H1 (cell line): ENCODE measurements at regions not wholly inside any gene's neighbourhood (a gene's known extent, or its start where the extent isn't known, plus 50 kb on each side); places are given as distances from the start of the nearest gene placed in this dataset.
A peak's percentile ranks its signal among the peaks of the same experiment; 100 is the strongest.

Source experiments
- CTCF ChIA-PET: fragments of 300-600 bp; sonication (Branson Sonifier 250); formaldehyde crosslinking; loops from one replicate; lab custom pipeline; 2021; ENCODE audit not compliant: partially characterized antibody; lab: Charles Lee
- POLR2A ChIA-PET: fragments of 300-600 bp; sonication (Branson Sonifier 250); formaldehyde crosslinking; loops from one replicate; lab custom pipeline; 2021; ENCODE audit warnings: inconsistent platforms; ENCODE audit not compliant: partially characterized antibody; lab: Charles Lee
- DNase-seq, 2 experiments: peaks; one replicate each; pipeline versions ENCODE4 v3.0.0 to v3.0.0-alpha.2; 2010 to 2022; ENCODE audit warnings: low spot score in 2 of 2, low read depth in 1 of 2, mixed read lengths in 1 of 2
- FAIRE-seq: peaks from 2 replicates; lab custom pipeline; 2011; peaks lifted over from hg19 to GRCh38; lab: Jason Lieb, UNC
- H2AFZ ChIP-seq: 2 replicates; pipeline ENCODE4 v1.8.1; 2012; ENCODE audit warnings: low read length, inconsistent platforms
- H2AK5ac ChIP-seq: 2 replicates; pipeline ENCODE4 v1.6.1; 2013; ENCODE audit warnings: low read depth, low read length
- H2BK120ac ChIP-seq: replicated peaks from 2 replicates; pipeline ENCODE3; 2013; ENCODE audit warnings: low read depth, low read length, inconsistent platforms
- H2BK12ac ChIP-seq: 2 replicates; pipeline ENCODE4 v1.6.1; 2013; ENCODE audit warnings: low read depth, low read length
- H2BK15ac ChIP-seq: 2 replicates; pipeline ENCODE4 v1.6.1; 2013; ENCODE audit warnings: low read length
- H2BK20ac ChIP-seq: 2 replicates; pipeline ENCODE4 v1.6.1; 2013; ENCODE audit warnings: low read length
- H2BK5ac ChIP-seq: 2 replicates; pipeline ENCODE4 v1.6.1; 2013; ENCODE audit warnings: low read depth, low read length
- H3K14ac ChIP-seq: 2 replicates; pipeline ENCODE4 v1.6.1; 2013; ENCODE audit warnings: inconsistent platforms; ENCODE audit not compliant: insufficient read length
- H3K18ac ChIP-seq: 2 replicates; pipeline ENCODE4 v1.6.1; 2013; ENCODE audit warnings: low read length; ENCODE audit errors: extremely low read depth
- H3K23ac ChIP-seq: 2 replicates; pipeline ENCODE4 v1.6.1; 2013; ENCODE audit warnings: inconsistent platforms; ENCODE audit not compliant: insufficient read length
- H3K23me2 ChIP-seq: 2 replicates; pipeline ENCODE4 v1.6.1; 2013; ENCODE audit warnings: low read depth, low read length
- H3K27ac ChIP-seq: 2 replicates; pipeline ENCODE4 v1.6.1; 2011; ENCODE audit warnings: low read depth, low read length, inconsistent platforms
- H3K27me3 ChIP-seq, 4 experiments: replicated peaks in 1 of 4; 1 replicate in 1 of 4; 2 replicates in 3 of 4; pipeline versions ENCODE4 v1.6.1 to v1.8.1; 2011 to 2013; ENCODE audit warnings: low read length in 3 of 4, mild to moderate bottlenecking in 3 of 4, inconsistent platforms in 2 of 4, mixed read lengths in 2 of 4, moderate library complexity in 1 of 4; ENCODE audit not compliant: control insufficient read depth in 3 of 4, insufficient read depth in 3 of 4; ENCODE audit errors: extremely low read depth in 1 of 4
- H3K36me3 ChIP-seq, 4 experiments: 2 replicates each; pipeline versions ENCODE4 v1.6.1 to v1.8.1; 2011 to 2013; ENCODE audit warnings: mild to moderate bottlenecking in 4 of 4, low read length in 3 of 4, moderate library complexity in 2 of 4, control low read depth in 1 of 4, inconsistent platforms in 1 of 4; ENCODE audit not compliant: insufficient read depth in 4 of 4, control insufficient read depth in 2 of 4
- H3K4ac ChIP-seq: replicated peaks from 2 replicates; pipeline ENCODE3; 2013; ENCODE audit warnings: low read length, low read depth, mixed read lengths, inconsistent platforms; ENCODE audit not compliant: insufficient read length
- H3K4me1 ChIP-seq, 4 experiments: replicated peaks in 1 of 4; 1 replicate in 1 of 4; 2 replicates in 3 of 4; pipeline versions ENCODE4 v1.6.1 to v1.8.1; 2011 to 2013; ENCODE audit warnings: low read length in 3 of 4, inconsistent platforms in 2 of 4, mixed read lengths in 1 of 4; ENCODE audit not compliant: insufficient read depth in 4 of 4, control insufficient read depth in 3 of 4
- H3K4me2 ChIP-seq, 2 experiments: 2 replicates each; pipeline versions ENCODE4 v1.6.1 to v1.8.1; 2011 to 2013; ENCODE audit warnings: low read depth in 2 of 2, low read length in 2 of 2, control low read depth in 1 of 2, inconsistent platforms in 1 of 2, mild to moderate bottlenecking in 1 of 2; ENCODE audit not compliant: insufficient read depth in 1 of 2
- H3K4me3 ChIP-seq, 4 experiments: fragments of 200-600, 300-600 bp in 1 of 4; sonication (generic), shearing (Covaris generic), sonication (Bioruptor Twin) in 1 of 4; 2 replicates each; pipeline versions ENCODE4 v1.5.1 to v1.8.1; 2011 to 2016; ENCODE audit warnings: low read length in 4 of 4, low read depth in 3 of 4, control low read depth in 2 of 4, inconsistent platforms in 2 of 4, mild to moderate bottlenecking in 2 of 4, mixed read lengths in 1 of 4, moderate library complexity in 1 of 4; ENCODE audit not compliant: insufficient read depth in 2 of 4; ENCODE audit errors: extremely low read depth in 1 of 4
- H3K56ac ChIP-seq: replicated peaks from 2 replicates; pipeline ENCODE3; 2013; ENCODE audit warnings: low read depth, mild to moderate bottlenecking, mixed read lengths, low read length, inconsistent platforms; ENCODE audit not compliant: insufficient read length
- H3K79me1 ChIP-seq: 2 replicates; pipeline ENCODE4 v1.6.1; 2013; ENCODE audit warnings: low read depth, low read length, control low read depth
- H3K79me2 ChIP-seq, 2 experiments: 2 replicates each; pipeline versions ENCODE4 v1.6.1 to v1.8.1; 2012 to 2013; ENCODE audit warnings: low read length in 2 of 2, mild to moderate bottlenecking in 2 of 2, inconsistent platforms in 1 of 2; ENCODE audit not compliant: insufficient read depth in 2 of 2, control insufficient read depth in 1 of 2
- H3K9ac ChIP-seq, 4 experiments: replicated peaks in 1 of 4; 1 replicate in 1 of 4; 2 replicates in 3 of 4; pipeline versions ENCODE4 v1.6.1 to v1.8.1; 2011 to 2013; ENCODE audit warnings: low read depth in 3 of 4, low read length in 3 of 4, control low read depth in 2 of 4, mild to moderate bottlenecking in 2 of 4, moderate library complexity in 2 of 4, inconsistent platforms in 1 of 4; ENCODE audit errors: extremely low read depth in 1 of 4
- H3K9me3 ChIP-seq, 2 experiments: 2 replicates each; pipeline versions ENCODE4 v1.6.1 to v1.8.1; 2012 to 2013; ENCODE audit warnings: mild to moderate bottlenecking in 2 of 2, moderate library complexity in 2 of 2, control low read depth in 1 of 2, inconsistent platforms in 1 of 2, low read depth in 1 of 2, low read length in 1 of 2, mixed read lengths in 1 of 2; ENCODE audit not compliant: insufficient read depth in 2 of 2
- H4K20me1 ChIP-seq, 2 experiments: replicated peaks in 1 of 2; 2 replicates each; pipeline versions ENCODE3 to v1.8.1; 2011 to 2013; ENCODE audit warnings: inconsistent platforms in 2 of 2, low read length in 2 of 2, mild to moderate bottlenecking in 1 of 2; ENCODE audit not compliant: insufficient read depth in 2 of 2, control insufficient read depth in 1 of 2
- H4K5ac ChIP-seq: 2 replicates; pipeline ENCODE4 v1.6.1; 2013; ENCODE audit warnings: low read length, low read depth, mixed read lengths, inconsistent platforms; ENCODE audit not compliant: insufficient read length
- H4K8ac ChIP-seq: 2 replicates; pipeline ENCODE4 v1.8.0; 2013; ENCODE audit warnings: mild to moderate bottlenecking, moderate library complexity, low read length, inconsistent platforms; ENCODE audit not compliant: insufficient read depth; ENCODE audit errors: extremely low read depth
- H4K91ac ChIP-seq: replicated peaks from 2 replicates; pipeline ENCODE3; 2013; ENCODE audit warnings: low read length, mixed read lengths, inconsistent platforms; ENCODE audit not compliant: insufficient read length
- BCL11A ChIP-seq, 2 experiments: IDR thresholded peaks; one replicate each; pipeline ENCODE4 v1.6.1; 2011; ENCODE audit warnings: low read depth in 2 of 2, low read length in 2 of 2, mild to moderate bottlenecking in 2 of 2
- CEBPB ChIP-seq: IDR thresholded peaks from 2 replicates; pipeline ENCODE4 v1.6.1; 2012; ENCODE audit warnings: low read depth, low read length
- KDM1A ChIP-seq: fragments of 200-600, 300-600 bp; sonication (generic); IDR thresholded peaks from 2 replicates; pipeline ENCODE4 v1.7.1; 2016; ENCODE audit warnings: mild to moderate bottlenecking, low read length, borderline replicate concordance
- NANOG ChIP-seq: IDR thresholded peaks from 2 replicates; pipeline ENCODE4 v1.6.1; 2011; ENCODE audit warnings: low read length, low read depth, mild to moderate bottlenecking, inconsistent platforms; ENCODE audit not compliant: insufficient read depth, poor library complexity, severe bottlenecking
- PHF8 ChIP-seq: fragments of 200-600 bp; sonication (generic); conservative IDR thresholded peaks from 2 replicates; pipeline ENCODE4 v1.7.1; 2012; ENCODE audit warnings: low read depth, mild to moderate bottlenecking, inconsistent platforms, low read length, moderate library complexity
- POLR2AphosphoS5 ChIP-seq: IDR thresholded peaks from 2 replicates; pipeline ENCODE4 v1.6.1; 2011; ENCODE audit warnings: low read depth, low read length
- RXRA ChIP-seq: IDR thresholded peaks from 2 replicates; pipeline ENCODE4 v1.6.1; 2011; ENCODE audit warnings: low read depth, mild to moderate bottlenecking, low read length, moderate library complexity; ENCODE audit not compliant: insufficient read depth
- SIRT6 ChIP-seq: IDR thresholded peaks from one replicate; pipeline ENCODE4 v1.7.1; 2012; ENCODE audit warnings: low read length, inconsistent platforms
- SIX5 ChIP-seq: IDR thresholded peaks from 2 replicates; pipeline ENCODE4 v1.6.1; 2011; ENCODE audit warnings: mild to moderate bottlenecking, low read depth, low read length
- SP4 ChIP-seq: IDR thresholded peaks from 2 replicates; pipeline ENCODE4 v1.6.1; 2012; ENCODE audit warnings: low read length, inconsistent platforms
- SUZ12 ChIP-seq: fragments of 200-600 bp; sonication (generic); IDR thresholded peaks from 2 replicates; pipeline ENCODE4 v1.6.1; 2012; ENCODE audit warnings: mild to moderate bottlenecking, inconsistent platforms, low read length, moderate library complexity, mixed read lengths
- WGBS, 2 experiments: shearing (Covaris generic) in 1 of 2; methylation state at CpG; one replicate each; pipeline versions ENCODE4 v1.1.6 to v1.1.7; 2013 to 2015; ENCODE audit warnings: low lambda C conversion rate in 2 of 2, mixed read lengths in 2 of 2, inconsistent platforms in 1 of 2, low coverage in 1 of 2, missing lambda C conversion rate in 1 of 2; ENCODE audit not compliant: insufficient replicate concordance in 2 of 2, insufficient coverage in 1 of 2, insufficient read length in 1 of 2; ENCODE audit errors: extremely low coverage in 1 of 2, missing lambda C conversion rate in 1 of 2; 5-methylcytosine and 5-hydroxymethylcytosine counted together

- no peak overlapping the region for H3K4me2 ChIP-seq
- no peak overlapping the region for H3K23ac ChIP-seq
- H2AK5ac ChIP-seq = no peak overlapping the region
- H3K9me3 ChIP-seq = no peaks in the 10 kb centered on the region
- H3K18ac ChIP-seq = no peak overlapping the region
- H4K8ac ChIP-seq = no peak overlapping the region
- no peak overlapping the region for H3K4me3 ChIP-seq
- no peak overlapping the region for H2BK120ac ChIP-seq
- no peaks in the 10 kb centered on the region for H3K79me2 ChIP-seq
- no peak overlapping the region for H3K27ac ChIP-seq
- H3K4ac ChIP-seq = no peak overlapping the region
- H2BK20ac ChIP-seq = no peak overlapping the region
- ChIA-PET CTCF (interaction anchor here (1.0 to 1.3 kb wide), 3 partner anchors 14 to 129 kb away, joined by 3 read pairs; no protein-coding TSS in a partner anchor), POLR2A (no interaction called here)
- WGBS, 2 experiments = 90% methylated on average over 2 of the region's 2 CpGs; no CpG with 5 or more reads in 1 of the 2 experiments
- H3K23me2 ChIP-seq = no peaks in the 10 kb centered on the region
- H2BK5ac ChIP-seq = no peak overlapping the region
- H2BK12ac ChIP-seq = no peak overlapping the region; the same call in 1 of the 2 replicates
- peaks cover 0 to 5% (median 0%) of the 10 kb centered on the region in 4 experiments; a peak in 1 of 7 replicates for H3K27me3 ChIP-seq
- H3K14ac ChIP-seq = no peak overlapping the region
- no peak for TF ChIP-seq KDM1A
- TF ChIP-seq PHF8 = no peak
- TF ChIP-seq SUZ12 = no peak
- TF ChIP-seq RXRA = no peak
- no peak for TF ChIP-seq SIX5
- TF ChIP-seq NANOG = no peak
- TF ChIP-seq POLR2AphosphoS5 = no peak
- no peak for TF ChIP-seq SIRT6
- TF ChIP-seq SP4 = no peak
- TF ChIP-seq BCL11A (IDR thresholded peaks at IDR 0.05; ENCODE audit: low read depth in 2 of 2, low read length in 2 of 2) = no peak
- TF ChIP-seq CEBPB = no peak
- no peak overlapping the region for H3K9ac ChIP-seq
- H3K79me1 ChIP-seq = no peaks in the 10 kb centered on the region
- no peak overlapping the region for H4K91ac ChIP-seq
- H3K56ac ChIP-seq = no peak overlapping the region
- no peaks in the 10 kb centered on the region for H4K20me1 ChIP-seq
- H2AFZ ChIP-seq = 0 out of 2 replicates have a peak overlapping the region, but pooled peaks have one; percentile 46
- no peak overlapping the region for H2BK15ac ChIP-seq
- H4K5ac ChIP-seq = no peak overlapping the region
- H3K36me3 ChIP-seq = no peaks in the 10 kb centered on the region
- no peaks in the 10 kb centered on the region for H3K4me1 ChIP-seq
- DNase-seq (no peak), FAIRE-seq (no peak)
Measured at GRCh38 chr5:34556509-34556782, 99.7 kb upstream of the RAI14 start.
